ENCODE measurements at regions not wholly inside any gene's neighbourhood (a gene's known extent, or its start where the extent isn't known, plus 50 kb on each side); places are given as distances from the start of the nearest gene placed in this dataset.

DNA sequence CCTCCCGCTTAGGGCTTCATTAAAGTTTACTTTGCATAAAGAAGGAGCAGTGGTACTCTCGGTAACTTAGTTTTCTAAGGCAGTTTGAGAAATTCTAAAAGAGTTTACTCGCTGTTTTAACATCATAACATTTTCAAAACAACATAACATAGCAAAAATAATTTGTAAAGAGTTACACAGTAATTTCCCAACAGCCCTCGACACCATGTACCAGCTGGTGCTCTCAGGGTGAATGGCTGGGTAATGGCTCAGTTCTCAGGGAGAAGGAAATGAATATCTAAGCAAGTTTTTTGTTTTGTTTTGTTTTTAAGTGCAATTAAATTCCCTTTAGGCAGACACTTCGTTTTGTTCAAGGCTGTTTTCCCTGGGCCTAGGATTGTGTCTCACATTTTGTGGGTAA lies 435.3 kb downstream of the C4orf33 start:
- TF ChIP-seq, protein P1, sequence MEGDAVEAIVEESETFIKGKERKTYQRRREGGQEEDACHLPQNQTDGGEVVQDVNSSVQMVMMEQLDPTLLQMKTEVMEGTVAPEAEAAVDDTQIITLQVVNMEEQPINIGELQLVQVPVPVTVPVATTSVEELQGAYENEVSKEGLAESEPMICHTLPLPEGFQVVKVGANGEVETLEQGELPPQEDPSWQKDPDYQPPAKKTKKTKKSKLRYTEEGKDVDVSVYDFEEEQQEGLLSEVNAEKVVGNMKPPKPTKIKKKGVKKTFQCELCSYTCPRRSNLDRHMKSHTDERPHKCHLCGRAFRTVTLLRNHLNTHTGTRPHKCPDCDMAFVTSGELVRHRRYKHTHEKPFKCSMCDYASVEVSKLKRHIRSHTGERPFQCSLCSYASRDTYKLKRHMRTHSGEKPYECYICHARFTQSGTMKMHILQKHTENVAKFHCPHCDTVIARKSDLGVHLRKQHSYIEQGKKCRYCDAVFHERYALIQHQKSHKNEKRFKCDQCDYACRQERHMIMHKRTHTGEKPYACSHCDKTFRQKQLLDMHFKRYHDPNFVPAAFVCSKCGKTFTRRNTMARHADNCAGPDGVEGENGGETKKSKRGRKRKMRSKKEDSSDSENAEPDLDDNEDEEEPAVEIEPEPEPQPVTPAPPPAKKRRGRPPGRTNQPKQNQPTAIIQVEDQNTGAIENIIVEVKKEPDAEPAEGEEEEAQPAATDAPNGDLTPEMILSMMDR (IDR thresholded peaks at IDR 0.05), result no peak
- TF ChIP-seq EZH2 (IDR thresholded peaks at IDR 0.05; ENCODE audit: borderline replicate concordance, insufficient read depth, low read depth, low read length, poor library complexity, severe bottlenecking), result no peak

All from B cell (primary cell).